ENCODE measurements at regions not wholly inside any gene's neighbourhood (a gene's known extent, or its start where the extent isn't known, plus 50 kb on each side); places are given as distances from the start of the nearest gene placed in this dataset.

DNA sequence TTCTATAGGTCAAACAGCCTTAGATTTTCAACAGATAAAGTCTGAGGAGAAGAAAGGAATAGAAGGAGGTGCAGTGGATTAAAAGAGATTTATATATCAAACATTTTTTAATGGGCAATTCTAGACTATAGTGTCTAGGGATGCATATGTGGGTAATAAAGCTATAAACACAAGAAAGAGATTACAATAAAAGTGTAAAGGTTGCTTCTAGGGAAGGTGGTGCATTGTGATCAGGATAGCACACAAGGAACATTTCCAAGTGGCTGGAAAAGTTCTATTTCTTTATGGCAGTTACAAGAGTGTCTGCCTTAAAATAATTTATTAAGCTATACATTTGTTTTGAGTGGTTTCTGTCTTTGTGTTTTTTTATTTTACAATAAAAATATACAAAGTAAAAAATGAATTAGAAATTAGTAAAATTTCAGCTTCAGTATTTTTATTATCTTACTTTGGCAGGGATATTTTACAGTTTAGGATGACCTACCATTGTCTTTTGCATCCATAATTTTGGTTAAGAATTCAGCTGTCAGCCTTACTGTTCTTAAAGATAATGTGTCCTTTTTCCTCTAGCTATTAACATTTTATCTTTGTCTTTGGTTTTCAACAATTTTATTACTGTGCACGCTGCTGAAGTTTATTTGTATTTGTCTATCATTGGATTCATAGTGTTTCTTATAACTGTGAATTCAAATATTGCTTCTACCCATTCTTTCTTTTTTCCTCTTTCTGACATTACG, 221.8 kb downstream of the LACC1 start:
- H3K4me1 ChIP-seq (ENCODE audit: insufficient read depth, low read length): no peaks in the 10 kb centered on the region
- no peaks in the 10 kb centered on the region for H4K20me1 ChIP-seq (ENCODE audit: control insufficient read depth, insufficient read depth, insufficient read length)
- peaks cover 4 to 19% (median 5%) of the 10 kb centered on the region in 3 experiments; a peak in 6 of 7 replicates for H3K36me3 Mint-ChIP-seq (ENCODE audit: insufficient read depth in 1 of 3, low read depth in 3 of 3)
- no peak overlapping the region for H4K5ac ChIP-seq (ENCODE audit: insufficient read length, low read depth, low read length)
- no peak overlapping the region for H3K4me3 Mint-ChIP-seq
- no peak overlapping the region for H2BK12ac ChIP-seq (ENCODE audit: insufficient read length, low read depth, low read length)
- peaks cover 15 to 20% of the 10 kb centered on the region in 2 experiments for H3K9me3 Mint-ChIP-seq
- H4K8ac ChIP-seq (replicated peaks; ENCODE audit: insufficient read length, low read depth, low read length): no peak overlapping the region
- H3K56ac ChIP-seq (ENCODE audit: insufficient read length, low read depth, low read length): no peak overlapping the region
- H3K27me3 Mint-ChIP-seq (ENCODE audit: low read depth): no peaks in the 10 kb centered on the region; the same call in 1 of the 2 replicates
- H2BK5ac ChIP-seq (ENCODE audit: insufficient read length, low read length): no peak overlapping the region
- H2BK120ac ChIP-seq (ENCODE audit: low read depth, low read length, poor library complexity, severe bottlenecking): no peak overlapping the region
- no peak for DNase-seq
- no CpG with 5 or more reads among the region's 2 CpGs for WGBS (ENCODE audit: extremely low coverage, insufficient read length, low lambda C conversion rate)
- no peak overlapping the region for H3K23ac ChIP-seq (ENCODE audit: insufficient read length, low read depth, low read length)
- H3K79me1 ChIP-seq (ENCODE audit: insufficient read depth, low read depth, low read length, poor library complexity, severe bottlenecking): no peaks in the 10 kb centered on the region
- H3K4me2 ChIP-seq (ENCODE audit: insufficient read depth, insufficient read length, low read length): no peak overlapping the region
- H3K79me2 ChIP-seq (ENCODE audit: insufficient read depth, low read length): no peaks in the 10 kb centered on the region
- no peak overlapping the region for H3T11ph ChIP-seq (ENCODE audit: low read length)
- H2AFZ ChIP-seq (ENCODE audit: low read length): no peak overlapping the region
- H2AK5ac ChIP-seq (ENCODE audit: insufficient read length, low read length): no peak overlapping the region
- H3K23me2 ChIP-seq (ENCODE audit: insufficient read length, low read depth, low read length, poor library complexity, severe bottlenecking): no peaks in the 10 kb centered on the region
- H3K9ac ChIP-seq (ENCODE audit: extremely low read depth, insufficient read length, low read length): no peak overlapping the region
- H3K4me1 Mint-ChIP-seq: peaks cover 12 to 17% of the 10 kb centered on the region in 2 experiments
- no peak overlapping the region for H2BK15ac ChIP-seq (ENCODE audit: low read depth, low read length)
- TF ChIP-seq, protein P1, sequence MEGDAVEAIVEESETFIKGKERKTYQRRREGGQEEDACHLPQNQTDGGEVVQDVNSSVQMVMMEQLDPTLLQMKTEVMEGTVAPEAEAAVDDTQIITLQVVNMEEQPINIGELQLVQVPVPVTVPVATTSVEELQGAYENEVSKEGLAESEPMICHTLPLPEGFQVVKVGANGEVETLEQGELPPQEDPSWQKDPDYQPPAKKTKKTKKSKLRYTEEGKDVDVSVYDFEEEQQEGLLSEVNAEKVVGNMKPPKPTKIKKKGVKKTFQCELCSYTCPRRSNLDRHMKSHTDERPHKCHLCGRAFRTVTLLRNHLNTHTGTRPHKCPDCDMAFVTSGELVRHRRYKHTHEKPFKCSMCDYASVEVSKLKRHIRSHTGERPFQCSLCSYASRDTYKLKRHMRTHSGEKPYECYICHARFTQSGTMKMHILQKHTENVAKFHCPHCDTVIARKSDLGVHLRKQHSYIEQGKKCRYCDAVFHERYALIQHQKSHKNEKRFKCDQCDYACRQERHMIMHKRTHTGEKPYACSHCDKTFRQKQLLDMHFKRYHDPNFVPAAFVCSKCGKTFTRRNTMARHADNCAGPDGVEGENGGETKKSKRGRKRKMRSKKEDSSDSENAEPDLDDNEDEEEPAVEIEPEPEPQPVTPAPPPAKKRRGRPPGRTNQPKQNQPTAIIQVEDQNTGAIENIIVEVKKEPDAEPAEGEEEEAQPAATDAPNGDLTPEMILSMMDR (conservative IDR thresholded peaks at IDR 0.05): no peak
- no peak overlapping the region for H3K18ac ChIP-seq (ENCODE audit: insufficient read length, low read depth, low read length)
- no peaks in the 10 kb centered on the region for H3K27me3 ChIP-seq (ENCODE audit: insufficient read depth, low read length)
- H3K4ac ChIP-seq (ENCODE audit: low read depth, low read length): no peak overlapping the region
- no peaks in the 10 kb centered on the region for H3K9me3 ChIP-seq (ENCODE audit: control insufficient read depth, low read depth, low read length)
- no peak overlapping the region for H2BK20ac ChIP-seq (ENCODE audit: low read depth, low read length, poor library complexity, severe bottlenecking)
- no peak overlapping the region for H3K14ac ChIP-seq (ENCODE audit: insufficient read depth, low read length)
- no peak overlapping the region for H3K27ac Mint-ChIP-seq
- no peak overlapping the region for H3K27ac ChIP-seq (ENCODE audit: insufficient read length, low read depth, low read length)
- no peak overlapping the region for H4K91ac ChIP-seq (ENCODE audit: insufficient read length, low read depth, low read length)

Measured in H9 (cell line).